ENCODE measurements at regions not wholly inside any gene's neighbourhood (a gene's known extent, or its start where the extent isn't known, plus 50 kb on each side); places are given as distances from the start of the nearest gene placed in this dataset.
"Not testable (repeated sequence)": the region's sequence is repeated elsewhere in the genome, so short reads cannot be mapped to it uniquely, and the experiment has no call there.

GRCh38 chr2:182655750-182656149 lies 60.3 kb upstream of the DNAJC10 start (continued):
- TF ChIP-seq REST (IDR thresholded peaks at IDR 0.05; ENCODE audit: unreplicated experiment) (no peak), NANOG (IDR thresholded peaks at IDR 0.05; ENCODE audit: borderline replicate concordance) (no peak), STAT1 (IDR thresholded peaks at IDR 0.05; ENCODE audit: unreplicated experiment) (no peak), ZNF114 (CRISPR knock-in tag; IDR thresholded peaks at IDR 0.05) (no peak), EZH2phosphoT487 (IDR thresholded peaks at IDR 0.05; ENCODE audit: unreplicated experiment) (no peak), CREB1 (CRISPR knock-in tag; IDR thresholded peaks at IDR 0.05; ENCODE audit: low read depth) (no peak), CTCF (conservative IDR thresholded peaks at IDR 0.05; ENCODE audit: low read depth in 2 of 2) (no peak), EZH2 (IDR thresholded peaks at IDR 0.05; ENCODE audit: low read depth, unreplicated experiment) (no peak), ZNF331 (CRISPR knock-in tag; IDR thresholded peaks at IDR 0.05; ENCODE audit: low read depth) (no peak)

- TF ChIP-seq CTCF (conservative IDR thresholded peaks at IDR 0.05; ENCODE audit: low read depth in 2 of 2) = no peak
- no peak for TF ChIP-seq EZH2 (IDR thresholded peaks at IDR 0.05; ENCODE audit: low read depth, unreplicated experiment)
- TF ChIP-seq EZH2phosphoT487 (IDR thresholded peaks at IDR 0.05; ENCODE audit: unreplicated experiment) = no peak
- TF ChIP-seq STAT1 (IDR thresholded peaks at IDR 0.05; ENCODE audit: unreplicated experiment) = no peak
- no peak for TF ChIP-seq REST (IDR thresholded peaks at IDR 0.05; ENCODE audit: unreplicated experiment)
- no peaks in the 10 kb centered on the region for H3K9me2 ChIP-seq (ENCODE audit: insufficient read depth)
- Mint-ChIP-seq H3K27me3 (ENCODE audit: insufficient read depth, low read depth, poor library complexity) (no peaks in the 10 kb centered on the region), H3K36me3 (ENCODE audit: low read depth) (no peaks in the 10 kb centered on the region), H3K4me3 (no peak overlapping the region), H3K9me3 (no peaks in the 10 kb centered on the region), H3K27ac (no peak overlapping the region), H3K4me1 (no peaks in the 10 kb centered on the region; the same call in 2 of the 3 replicates)
- no peaks in the 10 kb centered on the region for H4K20me1 ChIP-seq (replicated peaks; ENCODE audit: insufficient read depth)
- H3F3A ChIP-seq (replicated peaks; ENCODE audit: low read depth) = no peaks in the 10 kb centered on the region
- H2AFZ ChIP-seq = no peak overlapping the region
- no peaks in the 10 kb centered on the region for H3K79me2 ChIP-seq (replicated peaks; ENCODE audit: insufficient read depth)
- no peak for ATAC-seq
- no peak for DNase-seq (ENCODE audit: low spot score)
- H3K4me3 ChIP-seq = no peak overlapping the region
- no peak overlapping the region for H3K4me2 ChIP-seq
- no peaks in the 10 kb centered on the region for H3K27me3 ChIP-seq (ENCODE audit: insufficient read depth)
- H3K36me3 ChIP-seq (ENCODE audit: insufficient read depth) = no peaks in the 10 kb centered on the region
- no peaks in the 10 kb centered on the region for H3K4me1 ChIP-seq (ENCODE audit: insufficient read depth)
- no peak overlapping the region for H3K27ac ChIP-seq (ENCODE audit: low read depth)
Measured at GRCh38 chr2:182664212-182664611, 51.8 kb upstream of the DNAJC10 start.

GRCh38 chr2:182665500-182665899 lies 50.6 kb upstream of the DNAJC10 start:
- H3F3A ChIP-seq (replicated peaks; ENCODE audit: low read depth); H3K4me2 ChIP-seq; H3K4me1 ChIP-seq (ENCODE audit: insufficient read depth); H3K36me3 ChIP-seq (ENCODE audit: insufficient read depth); ATAC-seq; H3K36me3 Mint-ChIP-seq (ENCODE audit: low read depth); H3K4me3 Mint-ChIP-seq; H3K27ac Mint-ChIP-seq; H3K9me2 ChIP-seq (ENCODE audit: insufficient read depth); H3K27me3 Mint-ChIP-seq (ENCODE audit: insufficient read depth, low read depth, poor library complexity); H3K27me3 ChIP-seq (ENCODE audit: insufficient read depth); H3K79me2 ChIP-seq (replicated peaks; ENCODE audit: insufficient read depth); H3K4me1 Mint-ChIP-seq; DNase-seq (ENCODE audit: low spot score); H3K27ac ChIP-seq (ENCODE audit: low read depth); H3K4me3 ChIP-seq; H2AFZ ChIP-seq; H3K9me3 Mint-ChIP-seq; H4K20me1 ChIP-seq (replicated peaks; ENCODE audit: insufficient read depth): not testable (repeated sequence)
